ENCODE measurements at regions not wholly inside any gene's neighbourhood (a gene's known extent, or its start where the extent isn't known, plus 50 kb on each side); places are given as distances from the start of the nearest gene placed in this dataset.

GRCh38 chr7:130886438-130887135 lies 152.6 kb upstream of the KLF14 start:
- no peaks in the 10 kb centered on the region for H3K9me3 ChIP-seq (ENCODE audit: control extremely low read depth in 1 of 3, control insufficient read depth in 2 of 3, insufficient read depth in 1 of 3, low read length in 2 of 3)
- peaks cover 43% of the 10 kb centered on the region for H3K79me2 ChIP-seq (ENCODE audit: control insufficient read depth, insufficient read depth, low read length)
- Mint-ChIP-seq H3K4me1 (peaks cover 6% of the 10 kb centered on the region), H3K27me3 (no peaks in the 10 kb centered on the region), H3K27ac (no peak overlapping the region), H3K9me3 (ENCODE audit: insufficient read depth) (no peaks in the 10 kb centered on the region), H3K4me3 (no peak overlapping the region)
- H3K4me2 ChIP-seq (replicated peaks; ENCODE audit: low read depth, low read length, poor library complexity, severe bottlenecking): no peak overlapping the region
- peaks cover 10 to 83% of the 10 kb centered on the region in 2 experiments for H3K36me3 ChIP-seq (replicated peaks in 1 of 2; ENCODE audit: control extremely low read depth in 1 of 2, control insufficient read depth in 1 of 2, extremely low read depth in 1 of 2, insufficient read depth in 2 of 2, low read length in 1 of 2)
- no peak overlapping the region for H3K27ac ChIP-seq (ENCODE audit: low read length in 2 of 2)
- peaks cover 54% of the 10 kb centered on the region for H4K20me1 ChIP-seq (ENCODE audit: control insufficient read depth, insufficient read depth, low read length, poor library complexity, severe bottlenecking)
- no peak overlapping the region for H3K9ac ChIP-seq (ENCODE audit: low read length)
- no peak overlapping the region for H3K4me3 ChIP-seq (ENCODE audit: control extremely low read depth in 1 of 5, extremely low read depth in 1 of 5, insufficient read depth in 1 of 5, low read depth in 2 of 5, low read length in 4 of 5)
- ATAC-seq (ENCODE audit: low read depth) (no peak), DNase-seq (no peak)
- H2AFZ ChIP-seq (ENCODE audit: insufficient read depth, low read depth, low read length, poor library complexity, severe bottlenecking): no peak overlapping the region
- intact Hi-C loops (cut with micrococcal nuclease): no loop called here
- no peak for TF ChIP-seq EZH2 (IDR thresholded peaks at IDR 0.05; ENCODE audit: borderline replicate concordance, insufficient read depth, low read depth, low read length, poor library complexity, severe bottlenecking)
- TF ChIP-seq, protein P1, sequence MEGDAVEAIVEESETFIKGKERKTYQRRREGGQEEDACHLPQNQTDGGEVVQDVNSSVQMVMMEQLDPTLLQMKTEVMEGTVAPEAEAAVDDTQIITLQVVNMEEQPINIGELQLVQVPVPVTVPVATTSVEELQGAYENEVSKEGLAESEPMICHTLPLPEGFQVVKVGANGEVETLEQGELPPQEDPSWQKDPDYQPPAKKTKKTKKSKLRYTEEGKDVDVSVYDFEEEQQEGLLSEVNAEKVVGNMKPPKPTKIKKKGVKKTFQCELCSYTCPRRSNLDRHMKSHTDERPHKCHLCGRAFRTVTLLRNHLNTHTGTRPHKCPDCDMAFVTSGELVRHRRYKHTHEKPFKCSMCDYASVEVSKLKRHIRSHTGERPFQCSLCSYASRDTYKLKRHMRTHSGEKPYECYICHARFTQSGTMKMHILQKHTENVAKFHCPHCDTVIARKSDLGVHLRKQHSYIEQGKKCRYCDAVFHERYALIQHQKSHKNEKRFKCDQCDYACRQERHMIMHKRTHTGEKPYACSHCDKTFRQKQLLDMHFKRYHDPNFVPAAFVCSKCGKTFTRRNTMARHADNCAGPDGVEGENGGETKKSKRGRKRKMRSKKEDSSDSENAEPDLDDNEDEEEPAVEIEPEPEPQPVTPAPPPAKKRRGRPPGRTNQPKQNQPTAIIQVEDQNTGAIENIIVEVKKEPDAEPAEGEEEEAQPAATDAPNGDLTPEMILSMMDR (IDR thresholded peaks at IDR 0.05): no peak
- WGBS (ENCODE audit: insufficient coverage): 93% methylated on average over 9 of the region's 10 CpGs
- ChIA-PET POLR2A (interaction anchor here (0.6 kb wide), 1 partner anchor 27 kb away, joined by 3 read pairs; no protein-coding TSS in a partner anchor), CTCF (interaction anchor here (1.2 to 2.6 kb wide), 3 partner anchors 10 to 15 kb away, joined by 3 to 16 read pairs (median 4); no protein-coding TSS in a partner anchor)
- no peaks in the 10 kb centered on the region for H3K4me1 ChIP-seq (ENCODE audit: control insufficient read depth in 2 of 2, insufficient read depth in 2 of 2, low read length in 2 of 2)
- H3K27me3 ChIP-seq (replicated peaks in 1 of 4; ENCODE audit: control extremely low read depth in 1 of 4, control insufficient read depth in 3 of 4, insufficient read depth in 4 of 4, low read length in 3 of 4): no peaks in the 10 kb centered on the region

DNA sequence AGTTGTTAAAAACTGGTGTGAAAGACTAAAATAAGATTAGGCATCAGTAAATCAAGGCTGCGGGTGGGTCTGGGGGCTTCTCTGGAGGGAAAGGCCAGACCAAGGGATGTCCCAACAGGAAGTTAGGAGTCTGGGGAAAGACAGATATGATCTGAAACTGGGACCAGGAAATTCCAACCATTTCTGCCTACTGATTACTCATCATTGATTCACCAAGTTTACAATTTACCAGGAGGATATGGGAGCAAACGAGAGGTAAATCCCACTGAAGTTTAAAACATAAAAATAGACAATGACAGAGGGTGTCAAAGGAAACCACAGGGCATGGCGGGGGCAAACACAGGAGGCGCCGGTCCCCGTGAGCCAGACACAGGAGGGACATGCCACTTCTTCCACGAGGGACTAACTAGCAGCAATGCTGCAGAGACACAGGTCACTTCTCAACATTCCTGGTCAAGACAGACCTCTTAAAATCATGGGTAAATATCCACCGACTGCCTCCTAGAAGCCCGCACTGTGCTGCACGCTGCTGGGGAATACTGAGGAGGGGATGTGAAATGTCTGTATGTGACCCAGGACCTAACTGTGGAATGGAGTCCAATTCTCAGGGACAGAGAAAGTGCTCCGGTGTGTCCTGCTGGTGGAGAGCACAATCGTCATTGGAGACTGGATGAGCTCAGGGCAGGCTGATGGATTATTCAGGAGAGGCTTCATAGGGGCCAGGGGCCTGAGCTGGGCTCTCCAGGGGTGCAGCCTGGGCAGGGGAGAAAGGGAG lies 153.4 kb upstream of the KLF14 start:
- Histone ChIP-seq H4K20me1 (ENCODE audit: control insufficient read depth, insufficient read depth, low read length, poor library complexity, severe bottlenecking) (peaks cover 57% of the 10 kb centered on the region), H3K27me3 (replicated peaks in 1 of 4; ENCODE audit: control extremely low read depth in 1 of 4, control insufficient read depth in 3 of 4, insufficient read depth in 4 of 4, low read length in 3 of 4) (no peaks in the 10 kb centered on the region), H3K27ac (ENCODE audit: low read length in 2 of 2) (no peak overlapping the region), H3K9ac (ENCODE audit: low read length) (no peak overlapping the region), H3K4me2 (replicated peaks; ENCODE audit: low read depth, low read length, poor library complexity, severe bottlenecking) (no peak overlapping the region), H3K36me3 (replicated peaks in 1 of 2; ENCODE audit: control extremely low read depth in 1 of 2, control insufficient read depth in 1 of 2, extremely low read depth in 1 of 2, insufficient read depth in 2 of 2, low read length in 1 of 2) (peaks cover 10 to 76% of the 10 kb centered on the region in 2 experiments), H3K9me3 (ENCODE audit: control extremely low read depth in 1 of 3, control insufficient read depth in 2 of 3, insufficient read depth in 1 of 3, low read length in 2 of 3) (no peaks in the 10 kb centered on the region), H2AFZ (ENCODE audit: insufficient read depth, low read depth, low read length, poor library complexity, severe bottlenecking) (no peak overlapping the region), H3K4me3 (ENCODE audit: control extremely low read depth in 1 of 5, extremely low read depth in 1 of 5, insufficient read depth in 1 of 5, low read depth in 2 of 5, low read length in 4 of 5) (no peak overlapping the region), H3K4me1 (ENCODE audit: control insufficient read depth in 2 of 2, insufficient read depth in 2 of 2, low read length in 2 of 2) (no peaks in the 10 kb centered on the region), H3K79me2 (ENCODE audit: control insufficient read depth, insufficient read depth, low read length) (peaks cover 45% of the 10 kb centered on the region)
- ATAC-seq (ENCODE audit: low read depth): no peak
- Mint-ChIP-seq H3K9me3 (ENCODE audit: insufficient read depth) (no peaks in the 10 kb centered on the region), H3K27me3 (no peaks in the 10 kb centered on the region), H3K27ac (peak overlapping the region; percentile 32), H3K4me1 (peaks cover 6% of the 10 kb centered on the region), H3K4me3 (no peak overlapping the region)
- 94% methylated on average over 9 of the region's 12 CpGs for WGBS (ENCODE audit: insufficient coverage)
- no peak for DNase-seq
- CTCF ChIA-PET: interaction anchor here (1.2 to 2.6 kb wide), 3 partner anchors 10 to 14 kb away, joined by 4 to 16 read pairs (median 12); no protein-coding TSS in a partner anchor
- TF ChIP-seq EZH2 (IDR thresholded peaks at IDR 0.05; ENCODE audit: borderline replicate concordance, insufficient read depth, low read depth, low read length, poor library complexity, severe bottlenecking): no peak
- TF ChIP-seq, protein P1 (IDR thresholded peaks at IDR 0.05): no peak
- intact Hi-C loops (cut with micrococcal nuclease): no loop called here
- POLR2A ChIA-PET: no interaction called here

Measured in B cell (primary cell).